HG03565 (cell line): ENCODE measurements at regions not wholly inside any gene's neighbourhood (a gene's known extent, or its start where the extent isn't known, plus 50 kb on each side); places are given as distances from the start of the nearest gene placed in this dataset.

Experiments
- ATAC-seq: cut with Tn5 transposase; IDR thresholded peaks from one replicate; pipeline ENCODE4 v1.9.1; 2021; ENCODE audit warnings: mild to moderate bottlenecking, moderate library complexity; ENCODE audit not compliant: unreplicated experiment

GRCh38 chr1:59076612-59077011 is 220.3 kb upstream of the FGGY start:
- ATAC-seq = no peak

- no peak for ATAC-seq
These were observed 219.3 kb upstream of the FGGY start for GRCh38 chr1:59077466-59078069.

GRCh38 chr1:59078070-59078800 is 218.7 kb upstream of the FGGY start:
- ATAC-seq = no peak

- ATAC-seq = no peak
These were observed 218.0 kb upstream of the FGGY start for GRCh38 chr1:59078866-59079265.

- ATAC-seq = no peak
These were observed 217.3 kb upstream of the FGGY start for GRCh38 chr1:59079434-59080140.

- ATAC-seq = no peak
These were observed 215.7 kb upstream of the FGGY start for GRCh38 chr1:59081181-59081580.

- ATAC-seq = no peak
These were observed 215.1 kb upstream of the FGGY start for GRCh38 chr1:59081795-59082194.

- ATAC-seq = no peak
These were observed 212.7 kb upstream of the FGGY start for GRCh38 chr1:59083946-59084865.

GRCh38 chr1:59085101-59085500 is 211.8 kb upstream of the FGGY start:
- no peak for ATAC-seq

- ATAC-seq = no peak
These were observed 207.7 kb upstream of the FGGY start for GRCh38 chr1:59089036-59089798.

- no peak for ATAC-seq
These were observed 206.9 kb upstream of the FGGY start for GRCh38 chr1:59089922-59090457.

GRCh38 chr1:59092126-59092525 is 204.8 kb upstream of the FGGY start:
- no peak for ATAC-seq

- no peak for ATAC-seq
These were observed 202.9 kb upstream of the FGGY start for GRCh38 chr1:59094001-59094400.

- ATAC-seq = no peak
These were observed 200.4 kb upstream of the FGGY start for GRCh38 chr1:59096501-59096900.

GRCh38 chr1:59098655-59099054 is 198.2 kb upstream of the FGGY start:
- no peak for ATAC-seq

- ATAC-seq = no peak
These were observed 196.1 kb upstream of the FGGY start for GRCh38 chr1:59100708-59101374.

GRCh38 chr1:59101518-59101917 is 195.4 kb upstream of the FGGY start:
- ATAC-seq = no peak

GRCh38 chr1:59103457-59103856 is 193.4 kb upstream of the FGGY start:
- ATAC-seq = no peak

GRCh38 chr1:59104191-59104760 is 192.6 kb upstream of the FGGY start:
- no peak for ATAC-seq
